Nephron progenitor cell (in vitro differentiated cells): ENCODE measurements at regions not wholly inside any gene's neighbourhood (a gene's known extent, or its start where the extent isn't known, plus 50 kb on each side); places are given as distances from the start of the nearest gene placed in this dataset.

Experiments
- DNase-seq: peaks from one replicate; pipeline ENCODE4 v3.0.0; 2021
- H3K27ac Mint-ChIP-seq: 2 replicates; pipeline ENCODE4 v1.8.0; 2021; ENCODE audit warnings: mild to moderate bottlenecking, moderate library complexity, mixed read lengths
- H3K27me3 Mint-ChIP-seq: 2 replicates; pipeline ENCODE4 v1.8.0; 2021; ENCODE audit warnings: mild to moderate bottlenecking, low read depth, mixed read lengths; ENCODE audit not compliant: poor library complexity
- H3K36me3 Mint-ChIP-seq: 2 replicates; pipeline ENCODE4 v1.8.0; 2021; ENCODE audit warnings: low read depth, mixed read lengths
- H3K4me1 Mint-ChIP-seq: 2 replicates; pipeline ENCODE4 v1.8.0; 2021; ENCODE audit warnings: mixed read lengths
- H3K4me3 Mint-ChIP-seq: 2 replicates; pipeline ENCODE4 v1.8.0; 2021; ENCODE audit warnings: mild to moderate bottlenecking, moderate library complexity, mixed read lengths
- H3K9me3 Mint-ChIP-seq: 2 replicates; pipeline ENCODE4 v1.8.0; 2021; ENCODE audit warnings: mild to moderate bottlenecking, moderate library complexity, mixed read lengths
- CTCF ChIP-seq: fragments of 200-600 bp; sonication (generic); IDR thresholded peaks from 2 replicates; pipeline ENCODE4 v1.5.0; 2021; ENCODE audit warnings: antibody characterized with exemption

GRCh38 chr1:4010814-4011605 is 110.9 kb upstream of the C1orf174 start:
- Mint-ChIP-seq H3K4me3 (no peak overlapping the region), H3K9me3 (peaks cover 16% of the 10 kb centered on the region), H3K27me3 (peaks cover 20% of the 10 kb centered on the region), H3K36me3 (peaks cover 4% of the 10 kb centered on the region), H3K4me1 (peaks cover 27% of the 10 kb centered on the region), H3K27ac (peak overlapping the region; percentile 25)
- peak; percentile 37 for DNase-seq
- TF ChIP-seq CTCF, result no peak

- H3K4me1 Mint-ChIP-seq, result peaks cover 47% of the 10 kb centered on the region
- H3K27me3 Mint-ChIP-seq, result peaks cover 12% of the 10 kb centered on the region
- TF ChIP-seq CTCF, result no peak
- H3K4me3 Mint-ChIP-seq, result no peak overlapping the region
- no peaks in the 10 kb centered on the region for H3K36me3 Mint-ChIP-seq
- no peak overlapping the region for H3K27ac Mint-ChIP-seq
- no peak for DNase-seq
- H3K9me3 Mint-ChIP-seq, result peaks cover 4% of the 10 kb centered on the region
These were observed 116.5 kb upstream of the C1orf174 start for GRCh38 chr1:4016351-4017130.

GRCh38 chr1:4017636-4018365 is 117.7 kb upstream of the C1orf174 start:
- Mint-ChIP-seq H3K9me3 (peaks cover 4% of the 10 kb centered on the region), H3K27ac (no peak overlapping the region), H3K4me3 (no peak overlapping the region), H3K4me1 (peaks cover 42% of the 10 kb centered on the region), H3K27me3 (peaks cover 22% of the 10 kb centered on the region), H3K36me3 (no peaks in the 10 kb centered on the region)
- TF ChIP-seq CTCF, result no peak
- DNase-seq, result no peak

GRCh38 chr1:4018466-4019146 is 118.5 kb upstream of the C1orf174 start:
- no peak overlapping the region for H3K4me3 Mint-ChIP-seq
- no peaks in the 10 kb centered on the region for H3K36me3 Mint-ChIP-seq
- H3K4me1 Mint-ChIP-seq, result peaks cover 42% of the 10 kb centered on the region
- H3K27me3 Mint-ChIP-seq, result peaks cover 24% of the 10 kb centered on the region
- DNase-seq, result no peak
- TF ChIP-seq CTCF, result no peak
- peaks cover 4% of the 10 kb centered on the region for H3K9me3 Mint-ChIP-seq
- H3K27ac Mint-ChIP-seq, result no peak overlapping the region

GRCh38 chr1:4019147-4019521 is 119.1 kb upstream of the C1orf174 start:
- DNase-seq, result no peak
- TF ChIP-seq CTCF, result no peak
- Mint-ChIP-seq H3K4me1 (peaks cover 42% of the 10 kb centered on the region), H3K36me3 (no peaks in the 10 kb centered on the region), H3K9me3 (peaks cover 4% of the 10 kb centered on the region), H3K27me3 (peaks cover 24% of the 10 kb centered on the region), H3K4me3 (no peak overlapping the region), H3K27ac (peak overlapping the region; percentile 73)
